Liver (tissue), 7 donors: ENCODE measurements at regions not wholly inside any gene's neighbourhood (a gene's known extent, or its start where the extent isn't known, plus 50 kb on each side); places are given as distances from the start of the nearest gene placed in this dataset.

Source experiments
- DNase-seq: peaks from one replicate; pipeline ENCODE4 v3.0.0-alpha.2; 2017; ENCODE audit warnings: low spot score
- H3K27ac ChIP-seq, 2 donors: one replicate each; pipeline ENCODE4 v1.7.0; 2013; ENCODE audit warnings: inconsistent platforms in 2 of 2, low read length in 2 of 2, control low read depth in 1 of 2, low read depth in 1 of 2, mild to moderate bottlenecking in 1 of 2
- H3K27me3 ChIP-seq, 4 donors: one replicate each; pipeline versions ENCODE4 v1.6.1 to v1.7.0; 2013; ENCODE audit warnings: low read length in 3 of 4, inconsistent platforms in 1 of 4, mild to moderate bottlenecking in 1 of 4, moderate library complexity in 1 of 4; ENCODE audit not compliant: control insufficient read depth in 4 of 4, insufficient read depth in 4 of 4
- H3K36me3 ChIP-seq, 4 donors: one replicate each; pipeline versions ENCODE4 v1.6.1 to v1.7.0; 2013; ENCODE audit warnings: low read length in 3 of 4, mild to moderate bottlenecking in 3 of 4, low read depth in 1 of 4, moderate library complexity in 1 of 4; ENCODE audit not compliant: control insufficient read depth in 4 of 4, insufficient read depth in 3 of 4
- H3K4me1 ChIP-seq, 4 donors: one replicate each; pipeline versions ENCODE4 v1.6.1 to v1.7.0; 2013; ENCODE audit warnings: low read length in 3 of 4, mild to moderate bottlenecking in 3 of 4, moderate library complexity in 1 of 4; ENCODE audit not compliant: control insufficient read depth in 4 of 4, insufficient read depth in 4 of 4
- H3K4me3 ChIP-seq, 3 donors: one replicate each; pipeline versions ENCODE4 v1.6.1 to v1.7.0; 2013; ENCODE audit warnings: low read length in 3 of 3, control low read depth in 1 of 3, low read depth in 1 of 3, mild to moderate bottlenecking in 1 of 3
- H3K9ac ChIP-seq, 2 donors: one replicate each; pipeline ENCODE4 v1.7.0; 2013; ENCODE audit warnings: low read length in 2 of 2, mild to moderate bottlenecking in 2 of 2, moderate library complexity in 2 of 2, control low read depth in 1 of 2, low read depth in 1 of 2
- H3K9me3 ChIP-seq, 4 donors: one replicate each; pipeline versions ENCODE4 v1.6.1 to v1.7.0; 2013; ENCODE audit warnings: low read length in 3 of 4; ENCODE audit not compliant: control insufficient read depth in 4 of 4
- EGR1 ChIP-seq, 2 donors: IDR thresholded peaks; 2 replicates each; pipeline ENCODE4 v1.6.1; 2016 to 2018; ENCODE audit warnings: antibody characterized with exemption in 2 of 2, low read depth in 2 of 2
- FOXA1 ChIP-seq: IDR thresholded peaks from 2 replicates; pipeline ENCODE4 v1.6.1; 2016; ENCODE audit warnings: antibody characterized with exemption
- FOXA2 ChIP-seq: IDR thresholded peaks from 2 replicates; pipeline ENCODE4 v1.6.1; 2016; ENCODE audit warnings: antibody characterized with exemption
- GABPA ChIP-seq, 2 donors: IDR thresholded peaks in 1 of 2; conservative IDR thresholded peaks in 1 of 2; 2 replicates each; pipeline ENCODE4 v1.6.1; 2016; ENCODE audit warnings: antibody characterized with exemption in 2 of 2, mild to moderate bottlenecking in 1 of 2, moderate library complexity in 1 of 2
- HNF4A ChIP-seq, 2 donors: conservative IDR thresholded peaks; 2 replicates each; pipeline ENCODE4 v1.6.1; 2016; ENCODE audit warnings: antibody characterized with exemption in 2 of 2, mild to moderate bottlenecking in 2 of 2
- HNF4G ChIP-seq: IDR thresholded peaks from 2 replicates; pipeline ENCODE4 v1.6.1; 2016; ENCODE audit warnings: antibody characterized with exemption
- JUND ChIP-seq, 2 donors: IDR thresholded peaks; 2 replicates each; pipeline ENCODE4 v1.6.1; 2016; ENCODE audit warnings: antibody characterized with exemption in 2 of 2
- MAX ChIP-seq: IDR thresholded peaks from 2 replicates; pipeline ENCODE4 v1.6.1; 2016; ENCODE audit warnings: antibody characterized with exemption
- NR2F2 ChIP-seq: IDR thresholded peaks from 2 replicates; pipeline ENCODE4 v1.6.1; 2016; ENCODE audit warnings: antibody characterized with exemption
- RAD21 ChIP-seq, 2 donors: IDR thresholded peaks; 2 replicates each; pipeline ENCODE4 v1.6.1; 2016; ENCODE audit warnings: antibody characterized with exemption in 2 of 2, mild to moderate bottlenecking in 2 of 2
- REST ChIP-seq: IDR thresholded peaks from 2 replicates; pipeline ENCODE4 v1.6.1; 2016; ENCODE audit warnings: antibody characterized with exemption, mild to moderate bottlenecking
- RXRA ChIP-seq, 2 donors: IDR thresholded peaks; 2 replicates each; pipeline ENCODE4 v1.6.1; 2017 to 2018; ENCODE audit warnings: antibody characterized with exemption in 2 of 2, mild to moderate bottlenecking in 1 of 2
- SP1 ChIP-seq: IDR thresholded peaks from 2 replicates; pipeline ENCODE4 v1.6.1; 2018; ENCODE audit warnings: antibody characterized with exemption, mild to moderate bottlenecking
- TAF1 ChIP-seq: conservative IDR thresholded peaks from 2 replicates; pipeline ENCODE4 v1.6.1; 2016; ENCODE audit warnings: antibody characterized with exemption, mild to moderate bottlenecking
- YY1 ChIP-seq: IDR thresholded peaks from 2 replicates; pipeline ENCODE4 v1.6.1; 2016; ENCODE audit warnings: antibody characterized with exemption, mild to moderate bottlenecking
- ZBTB33 ChIP-seq: IDR thresholded peaks from 2 replicates; pipeline ENCODE4 v1.6.1; 2016; ENCODE audit warnings: antibody characterized with exemption
- WGBS: extraction: QIAGEN DNeasy Blood & Tissue Kit; methylation state at CpG from one replicate; pipeline ENCODE4 v1.1.7; 2013; 5-methylcytosine and 5-hydroxymethylcytosine counted together
- donor health status: healthy.
- donor health status: healthy.
- donor health status: healthy.
- donor health status: healthy.

GRCh38 chr9:27933210-27934025 lies 360.1 kb upstream of the C9orf72 start:
- H3K36me3 ChIP-seq = no peaks in the 10 kb centered on the region
- DNase-seq = no peak
- TF ChIP-seq NR2F2 = no peak
- TF ChIP-seq HNF4G = no peak
- H3K9me3 ChIP-seq = no peaks in the 10 kb centered on the region
- WGBS = 59% methylated on average over 6 of the region's 6 CpGs
- H3K4me1 ChIP-seq = no peaks in the 10 kb centered on the region
- H3K4me3 ChIP-seq = no peak overlapping the region
- no peaks in the 10 kb centered on the region for H3K27me3 ChIP-seq
- no peak overlapping the region for H3K27ac ChIP-seq
- H3K9ac ChIP-seq = no peak overlapping the region

GRCh38 chr9:27934471-27934870 lies 361.2 kb upstream of the C9orf72 start:
- TF ChIP-seq MAX (no peak), ZBTB33 (no peak), TAF1 (no peak), FOXA2 (no peak), RAD21 (IDR thresholded peaks at IDR 0.05) (no peak), FOXA1 (no peak), SP1 (no peak), EGR1 (IDR thresholded peaks at IDR 0.05; ENCODE audit: low read depth in 2 of 2) (no peak), HNF4A (conservative IDR thresholded peaks at IDR 0.05) (no peak), HNF4G (no peak), NR2F2 (no peak), YY1 (no peak), JUND (IDR thresholded peaks at IDR 0.05) (no peak), REST (no peak), GABPA (IDR thresholded peaks at IDR 0.05 in 1 of 2, conservative IDR thresholded peaks at IDR 0.05 in 1 of 2) (no peak), RXRA (IDR thresholded peaks at IDR 0.05) (no peak)
- H3K27ac ChIP-seq = no peak overlapping the region
- H3K4me3 ChIP-seq = no peak overlapping the region
- 80% methylated on average over 5 of the region's 5 CpGs for WGBS
- H3K27me3 ChIP-seq = no peaks in the 10 kb centered on the region
- no peak overlapping the region for H3K9ac ChIP-seq
- DNase-seq = no peak
- H3K4me1 ChIP-seq = no peaks in the 10 kb centered on the region
- H3K9me3 ChIP-seq = no peaks in the 10 kb centered on the region
- no peaks in the 10 kb centered on the region for H3K36me3 ChIP-seq
